NCI-H2029 treated with DMSO at 0.1 percent for 48 hours (cell line): ENCODE measurements at regions not wholly inside any gene's neighbourhood (a gene's known extent, or its start where the extent isn't known, plus 50 kb on each side); places are given as distances from the start of the nearest gene placed in this dataset.
"Not testable (repeated sequence)": the region's sequence is repeated elsewhere in the genome, so short reads cannot be mapped to it uniquely, and the experiment has no call there.

Experiments used
- DNase-seq: peaks from one replicate; lab custom pipeline; 2025; lab: John Stamatoyannopoulos, UW

- DNase-seq, result not testable (repeated sequence)
These were observed 52.5 kb upstream of the CCDC71L start for GRCh38 chr7:106713452-106713851.

- DNase-seq, result not testable (repeated sequence)
These were observed 53.9 kb upstream of the CCDC71L start for GRCh38 chr7:106714590-106715442.

GRCh38 chr7:106715730-106716129 lies 54.8 kb upstream of the CCDC71L start:
- no peak for DNase-seq

- no peak for DNase-seq
These were observed 56.4 kb upstream of the CCDC71L start for GRCh38 chr7:106717254-106717954.

GRCh38 chr7:106717955-106718871 lies 57.3 kb upstream of the CCDC71L start:
- DNase-seq, result no peak

GRCh38 chr7:106720641-106721040 lies 59.7 kb upstream of the CCDC71L start:
- DNase-seq, result no peak

GRCh38 chr7:106721816-106722785 lies 61.1 kb upstream of the CCDC71L start:
- DNase-seq, result no peak

GRCh38 chr7:106723398-106723797 lies 62.4 kb upstream of the CCDC71L start:
- no peak for DNase-seq

GRCh38 chr7:106729720-106730385 lies 68.9 kb upstream of the CCDC71L start:
- DNase-seq, result no peak

- peak; percentile 69 for DNase-seq
These were observed 70.2 kb upstream of the CCDC71L start for GRCh38 chr7:106731187-106731586.

GRCh38 chr7:106731646-106732444 lies 70.9 kb upstream of the CCDC71L start:
- DNase-seq, result no peak

- no peak for DNase-seq
These were observed 74.7 kb upstream of the CCDC71L start for GRCh38 chr7:106735637-106736036.

- DNase-seq, result no peak
These were observed 75.2 kb upstream of the CCDC71L start for GRCh38 chr7:106736123-106736507.

- no peak for DNase-seq
These were observed 75.7 kb upstream of the CCDC71L start for GRCh38 chr7:106736508-106737201.

- no peak for DNase-seq
These were observed 76.2 kb upstream of the CCDC71L start for GRCh38 chr7:106737202-106737562.

GRCh38 chr7:106740806-106741205 lies 79.8 kb upstream of the CCDC71L start:
- no peak for DNase-seq

- no peak for DNase-seq
These were observed 83.7 kb upstream of the CCDC71L start for GRCh38 chr7:106744563-106745091.

- not testable (repeated sequence) for DNase-seq
These were observed 86.3 kb upstream of the CCDC71L start for GRCh38 chr7:106747301-106747700.

GRCh38 chr7:106747804-106748203 lies 86.8 kb upstream of the CCDC71L start:
- DNase-seq, result no peak
